IMR-90 (cell line): ENCODE measurements at regions not wholly inside any gene's neighbourhood (a gene's known extent, or its start where the extent isn't known, plus 50 kb on each side); places are given as distances from the start of the nearest gene placed in this dataset.

ENCODE experiments used
- ATAC-seq: fragments of 200-7000 bp; cut with Tn5 transposase; 2 replicates; pipeline ENCODE4 v1.9.1; 2020; ENCODE audit warnings: low read depth, mild to moderate bottlenecking, moderate library complexity
- BruUV-seq: library from RNA; stranded (reverse); fragments of 400-500 nt; replicated peaks from 2 replicates; lab custom pipeline; 2021; lab: Mats Ljungman, UMichigan
- CTCF ChIA-PET: fragments of 300-600 bp; formaldehyde crosslinking; extraction: SDS; loops from one replicate; lab custom pipeline; 2021; ENCODE audit warnings: antibody characterized with exemption; lab: Yijun Ruan, JAX
- POLR2A ChIA-PET: fragments of 300-600 bp; sonication (Branson Sonifier 250); formaldehyde crosslinking; loops from one replicate; lab custom pipeline; 2022; ENCODE audit warnings: antibody characterized with exemption; ENCODE audit not compliant: unreplicated experiment; lab: Charles Lee
- DNase-seq: peaks from one replicate; pipeline ENCODE4 v3.0.0; 2013
- H2AFZ ChIP-seq: replicated peaks from 2 replicates; pipeline ENCODE3; 2013; ENCODE audit warnings: low read length, mild to moderate bottlenecking; ENCODE audit not compliant: poor library complexity
- H2AK5ac ChIP-seq: 2 replicates; pipeline ENCODE4 v1.6.1; 2013; ENCODE audit warnings: low read depth, low read length, inconsistent platforms
- H2AK9ac ChIP-seq: replicated peaks from 2 replicates; pipeline ENCODE3; 2013; ENCODE audit warnings: mild to moderate bottlenecking, low read depth, low read length, moderate library complexity; ENCODE audit not compliant: poor library complexity
- H2BK120ac ChIP-seq: 2 replicates; pipeline ENCODE4 v1.6.1; 2013; ENCODE audit warnings: low read depth, low read length, inconsistent platforms
- H2BK15ac ChIP-seq: 3 replicates; pipeline ENCODE4 v1.6.1; 2013; ENCODE audit warnings: low read depth, low read length, inconsistent platforms
- H2BK20ac ChIP-seq: 2 replicates; pipeline ENCODE4 v1.6.1; 2013; ENCODE audit warnings: low read depth, mild to moderate bottlenecking, inconsistent platforms, low read length, moderate library complexity
- H2BK5ac ChIP-seq: 2 replicates; pipeline ENCODE4 v1.6.1; 2013; ENCODE audit warnings: mild to moderate bottlenecking, low read depth, low read length, inconsistent platforms; ENCODE audit not compliant: poor library complexity, severe bottlenecking
- H3K14ac ChIP-seq: replicated peaks from 2 replicates; pipeline ENCODE4 v1.6.1; 2013; ENCODE audit warnings: low read depth, low read length, inconsistent platforms
- H3K18ac ChIP-seq: 2 replicates; pipeline ENCODE4 v1.6.1; 2013; ENCODE audit warnings: low read depth, low read length, control low read depth
- H3K23ac ChIP-seq: 2 replicates; pipeline ENCODE4 v1.6.1; 2013; ENCODE audit warnings: low read depth, low read length, inconsistent platforms
- H3K27ac ChIP-seq: 2 replicates; pipeline ENCODE4 v1.5.1; 2013; ENCODE audit warnings: mild to moderate bottlenecking, control low read depth, low read length; ENCODE audit not compliant: insufficient read depth
- H3K27me3 ChIP-seq: 2 replicates; pipeline ENCODE4 v1.6.1; 2013; ENCODE audit warnings: low read length; ENCODE audit not compliant: control insufficient read depth, insufficient read depth
- H3K36me3 ChIP-seq: 2 replicates; pipeline ENCODE4 v1.6.1; 2013; ENCODE audit warnings: low read length, mixed read lengths; ENCODE audit not compliant: control insufficient read depth, insufficient read depth
- H3K4ac ChIP-seq: 2 replicates; pipeline ENCODE4 v1.6.1; 2013; ENCODE audit warnings: low read depth, low read length, inconsistent platforms
- H3K4me1 ChIP-seq: 2 replicates; pipeline ENCODE4 v1.6.1; 2013; ENCODE audit warnings: low read length, mixed read lengths; ENCODE audit not compliant: control insufficient read depth, insufficient read depth
- H3K4me2 ChIP-seq: 2 replicates; pipeline ENCODE4 v1.6.1; 2013; ENCODE audit warnings: low read depth, mild to moderate bottlenecking, control low read depth, low read length, moderate library complexity
- H3K4me3 ChIP-seq: 2 replicates; pipeline ENCODE4 v1.5.1; 2013; ENCODE audit warnings: low read depth, mild to moderate bottlenecking, control low read depth, low read length, moderate library complexity; ENCODE audit not compliant: insufficient read depth
- H3K56ac ChIP-seq: 2 replicates; pipeline ENCODE4 v1.6.1; 2013; ENCODE audit warnings: low read length, inconsistent platforms; ENCODE audit not compliant: insufficient read depth; ENCODE audit errors: extremely low read depth
- H3K79me1 ChIP-seq, 2 experiments: 2 replicates each; pipeline ENCODE4 v1.6.1; 2013; ENCODE audit warnings: low read length in 2 of 2, inconsistent platforms in 1 of 2, low read depth in 1 of 2
- H3K9ac ChIP-seq: 2 replicates; pipeline ENCODE4 v1.6.1; 2013; ENCODE audit warnings: low read depth, low read length, control low read depth
- H3K9me1 ChIP-seq: 2 replicates; pipeline ENCODE4 v1.6.1; 2013; ENCODE audit warnings: low read length, inconsistent platforms; ENCODE audit not compliant: insufficient read depth
- H3K9me3 ChIP-seq: 2 replicates; pipeline ENCODE4 v1.6.1; 2013; ENCODE audit warnings: low read length; ENCODE audit not compliant: control insufficient read depth, insufficient read depth
- H4K20me1 ChIP-seq: 2 replicates; pipeline ENCODE4 v1.6.1; 2013; ENCODE audit warnings: low read length, inconsistent platforms; ENCODE audit not compliant: insufficient read depth
- H4K5ac ChIP-seq: 2 replicates; pipeline ENCODE4 v1.6.1; 2013; ENCODE audit warnings: mild to moderate bottlenecking, low read depth, low read length, control low read depth
- H4K8ac ChIP-seq, 2 experiments: 2 replicates each; pipeline ENCODE4 v1.6.1; 2013; ENCODE audit warnings: low read depth in 2 of 2, low read length in 2 of 2, control low read depth in 1 of 2, inconsistent platforms in 1 of 2
- H4K91ac ChIP-seq: 2 replicates; pipeline ENCODE4 v1.6.1; 2013; ENCODE audit warnings: low read depth, low read length, inconsistent platforms; ENCODE audit not compliant: insufficient read depth
- BHLHE40 ChIP-seq: fragments of 150-350 bp; IDR thresholded peaks from 2 replicates; pipeline ENCODE4 v1.6.1; 2016; ENCODE audit warnings: mild to moderate bottlenecking, low read depth, low read length
- CEBPB ChIP-seq: IDR thresholded peaks from 2 replicates; pipeline ENCODE4 v1.6.1; 2012; ENCODE audit warnings: low read depth, low read length, improper control_type of control experiment
- CHD1 ChIP-seq: IDR thresholded peaks from 2 replicates; pipeline ENCODE4 v1.6.1; 2012; ENCODE audit warnings: low read depth, low read length, improper control_type of control experiment
- MAFK ChIP-seq: IDR thresholded peaks from 2 replicates; pipeline ENCODE4 v1.6.1; 2012; ENCODE audit warnings: low read depth, low read length, improper control_type of control experiment
- MAZ ChIP-seq: IDR thresholded peaks from 2 replicates; pipeline ENCODE4 v1.6.1; 2012; ENCODE audit warnings: low read depth, mild to moderate bottlenecking, low read length, improper control_type of control experiment, moderate library complexity, borderline replicate concordance
- MXI1 ChIP-seq: IDR thresholded peaks from 2 replicates; pipeline ENCODE4 v1.6.1; 2012; ENCODE audit warnings: low read depth, mild to moderate bottlenecking, low read length, moderate library complexity, borderline replicate concordance
- NFE2L2 ChIP-seq: fragments of 150-350 bp; IDR thresholded peaks from 2 replicates; pipeline ENCODE4 v1.6.1; 2016; ENCODE audit warnings: low read depth, mild to moderate bottlenecking, low read length
- RAD21 ChIP-seq: IDR thresholded peaks from 2 replicates; pipeline ENCODE4 v1.6.1; 2012; ENCODE audit warnings: low read length, improper control_type of control experiment
- RCOR1 ChIP-seq: IDR thresholded peaks from 2 replicates; pipeline ENCODE4 v1.6.1; 2012; ENCODE audit warnings: mild to moderate bottlenecking, low read length, improper control_type of control experiment; ENCODE audit not compliant: insufficient replicate concordance
- RFX5 ChIP-seq: IDR thresholded peaks from 2 replicates; pipeline ENCODE4 v1.8.0; 2012; ENCODE audit warnings: low read depth, mild to moderate bottlenecking, low read length, moderate library complexity
- SMC3 ChIP-seq: fragments of 150-350 bp; IDR thresholded peaks from 2 replicates; pipeline ENCODE4 v1.6.1; 2016; ENCODE audit warnings: low read depth, mild to moderate bottlenecking, antibody characterized with exemption, low read length, moderate library complexity
- WGBS, 2 experiments: methylation state at CpG; one replicate each; pipeline versions ENCODE4 v1.1.5 to v1.1.7; 2013; ENCODE audit warnings: missing lambda C conversion rate in 2 of 2; ENCODE audit not compliant: insufficient read length in 1 of 2; ENCODE audit errors: extremely low coverage in 2 of 2; 5-methylcytosine and 5-hydroxymethylcytosine counted together
- dilution Hi-C: fragments of 300-500 bp; cut with HindIII; formaldehyde crosslinking; loops from one replicate; pipeline ENCODE4 v1.14.3; 2018; ENCODE audit warnings: low sequenced_read_pairs; ENCODE audit not compliant: unreplicated experiment
- in situ Hi-C: fragments of 300-500 bp; cut with MboI; formaldehyde crosslinking; loops from 3 replicates; pipeline ENCODE4 v1.14.3; 2019; ENCODE audit warnings: low sequenced_read_pairs, inconsistent platforms, mixed read lengths
- intact Hi-C: fragments of 100-400 bp; cut with micrococcal nuclease; formaldehyde crosslinking; loops from 2 replicates; pipeline ENCODE4 v1.10.0; 2022
- TF ChIP-seq, protein P1 (sequence below): fragments of 150-350 bp; IDR thresholded peaks from 2 replicates; pipeline ENCODE4 v1.6.1; 2017; ENCODE audit warnings: mild to moderate bottlenecking, antibody characterized with exemption, low read length, low read depth
- TF ChIP-seq, protein P2 (sequence below): fragments of 150-350 bp; IDR thresholded peaks from 2 replicates; pipeline ENCODE4 v1.6.1; 2016; ENCODE audit warnings: low read depth, mild to moderate bottlenecking, low read length, moderate library complexity, borderline replicate concordance
- TF ChIP-seq, protein P3 (sequence below): conservative IDR thresholded peaks from 2 replicates; pipeline ENCODE4 v1.5.1; 2012; ENCODE audit warnings: mild to moderate bottlenecking, low read depth, low read length, improper control_type of control experiment

DNA sequence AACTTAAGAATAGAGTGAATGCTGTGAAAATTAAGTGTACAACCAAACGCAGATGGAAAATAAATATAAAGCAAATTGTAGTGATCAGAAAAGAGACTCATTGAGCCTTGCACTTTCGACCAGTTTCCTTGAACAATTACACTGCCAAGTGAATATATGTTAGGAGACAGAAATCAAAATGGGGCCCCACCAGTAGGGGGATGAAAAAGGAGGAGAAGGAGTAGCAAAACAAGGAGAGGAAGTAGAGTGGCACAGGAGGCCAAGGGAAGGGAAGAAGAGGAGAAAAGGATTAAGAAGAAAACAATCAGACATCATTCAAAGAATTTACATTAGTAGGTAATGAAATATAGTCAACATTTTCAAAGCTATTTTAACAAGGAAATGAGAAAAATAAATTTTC lies 1770.6 kb downstream of the PLA2G4A start:
- Histone ChIP-seq H3K4me1 (no peaks in the 10 kb centered on the region), H3K14ac (no peak overlapping the region), H3K27me3 (no peaks in the 10 kb centered on the region), H3K4me3 (no peak overlapping the region), H3K27ac (no peak overlapping the region), H2AK9ac (no peak overlapping the region), H3K9me1 (no peaks in the 10 kb centered on the region), H2BK120ac (no peak overlapping the region), H2BK5ac (no peak overlapping the region), H2BK15ac (no peak overlapping the region), H3K4ac (no peak overlapping the region), H3K36me3 (no peaks in the 10 kb centered on the region), H3K79me1 (no peaks in the 10 kb centered on the region), H4K20me1 (no peaks in the 10 kb centered on the region), H3K23ac (no peak overlapping the region), H3K56ac (no peak overlapping the region), H4K91ac (no peak overlapping the region), H4K5ac (no peak overlapping the region), H2AK5ac (no peak overlapping the region), H2BK20ac (no peak overlapping the region), H3K9ac (no peak overlapping the region), H3K4me2 (no peak overlapping the region), H2AFZ (no peak overlapping the region), H4K8ac (no peak overlapping the region), H3K18ac (no peak overlapping the region), H3K9me3 (no peaks in the 10 kb centered on the region)
- intact Hi-C loops: no loop called here
- dilution Hi-C loops: no loop called here
- in situ Hi-C loops: no loop called here
- ChIA-PET POLR2A (no interaction called here), CTCF (interaction anchor here (0.6 kb wide), 1 partner anchor 1069 kb away, joined by 3 read pairs; no protein-coding TSS in a partner anchor)
- BruUV-seq: no TSS peak
- WGBS, 2 experiments: no CpG with 5 or more reads among the region's 2 CpGs
- DNase-seq: no peak
- TF ChIP-seq RAD21: no peak
- no peak for TF ChIP-seq SMC3
- TF ChIP-seq, protein P1, sequence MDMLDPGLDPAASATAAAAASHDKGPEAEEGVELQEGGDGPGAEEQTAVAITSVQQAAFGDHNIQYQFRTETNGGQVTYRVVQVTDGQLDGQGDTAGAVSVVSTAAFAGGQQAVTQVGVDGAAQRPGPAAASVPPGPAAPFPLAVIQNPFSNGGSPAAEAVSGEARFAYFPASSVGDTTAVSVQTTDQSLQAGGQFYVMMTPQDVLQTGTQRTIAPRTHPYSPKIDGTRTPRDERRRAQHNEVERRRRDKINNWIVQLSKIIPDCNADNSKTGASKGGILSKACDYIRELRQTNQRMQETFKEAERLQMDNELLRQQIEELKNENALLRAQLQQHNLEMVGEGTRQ: no peak
- TF ChIP-seq NFE2L2: no peak
- no peak for TF ChIP-seq MAFK
- TF ChIP-seq, protein P2, sequence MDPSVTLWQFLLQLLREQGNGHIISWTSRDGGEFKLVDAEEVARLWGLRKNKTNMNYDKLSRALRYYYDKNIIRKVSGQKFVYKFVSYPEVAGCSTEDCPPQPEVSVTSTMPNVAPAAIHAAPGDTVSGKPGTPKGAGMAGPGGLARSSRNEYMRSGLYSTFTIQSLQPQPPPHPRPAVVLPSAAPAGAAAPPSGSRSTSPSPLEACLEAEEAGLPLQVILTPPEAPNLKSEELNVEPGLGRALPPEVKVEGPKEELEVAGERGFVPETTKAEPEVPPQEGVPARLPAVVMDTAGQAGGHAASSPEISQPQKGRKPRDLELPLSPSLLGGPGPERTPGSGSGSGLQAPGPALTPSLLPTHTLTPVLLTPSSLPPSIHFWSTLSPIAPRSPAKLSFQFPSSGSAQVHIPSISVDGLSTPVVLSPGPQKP: no peak
- TF ChIP-seq, protein P3, sequence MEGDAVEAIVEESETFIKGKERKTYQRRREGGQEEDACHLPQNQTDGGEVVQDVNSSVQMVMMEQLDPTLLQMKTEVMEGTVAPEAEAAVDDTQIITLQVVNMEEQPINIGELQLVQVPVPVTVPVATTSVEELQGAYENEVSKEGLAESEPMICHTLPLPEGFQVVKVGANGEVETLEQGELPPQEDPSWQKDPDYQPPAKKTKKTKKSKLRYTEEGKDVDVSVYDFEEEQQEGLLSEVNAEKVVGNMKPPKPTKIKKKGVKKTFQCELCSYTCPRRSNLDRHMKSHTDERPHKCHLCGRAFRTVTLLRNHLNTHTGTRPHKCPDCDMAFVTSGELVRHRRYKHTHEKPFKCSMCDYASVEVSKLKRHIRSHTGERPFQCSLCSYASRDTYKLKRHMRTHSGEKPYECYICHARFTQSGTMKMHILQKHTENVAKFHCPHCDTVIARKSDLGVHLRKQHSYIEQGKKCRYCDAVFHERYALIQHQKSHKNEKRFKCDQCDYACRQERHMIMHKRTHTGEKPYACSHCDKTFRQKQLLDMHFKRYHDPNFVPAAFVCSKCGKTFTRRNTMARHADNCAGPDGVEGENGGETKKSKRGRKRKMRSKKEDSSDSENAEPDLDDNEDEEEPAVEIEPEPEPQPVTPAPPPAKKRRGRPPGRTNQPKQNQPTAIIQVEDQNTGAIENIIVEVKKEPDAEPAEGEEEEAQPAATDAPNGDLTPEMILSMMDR: no peak
- no peak for TF ChIP-seq MAZ
- TF ChIP-seq CEBPB: no peak
- TF ChIP-seq RFX5: no peak
- TF ChIP-seq RCOR1: no peak
- no peak for TF ChIP-seq BHLHE40
- no peak for TF ChIP-seq MXI1
- TF ChIP-seq CHD1: no peak
- ATAC-seq: no peak
